ENCODE measurements at regions not wholly inside any gene's neighbourhood (a gene's known extent, or its start where the extent isn't known, plus 50 kb on each side); places are given as distances from the start of the nearest gene placed in this dataset.

GRCh38 chr11:86149792-86150191 lies 80.9 kb upstream of the PICALM start:
- no peak for TF ChIP-seq CTCF (IDR thresholded peaks at IDR 0.05)
- TF ChIP-seq POLR2A (IDR thresholded peaks at IDR 0.05): no peak
